GM19023 (cell line): ENCODE measurements at regions not wholly inside any gene's neighbourhood (a gene's known extent, or its start where the extent isn't known, plus 50 kb on each side); places are given as distances from the start of the nearest gene placed in this dataset.

Source experiments
- ATAC-seq: cut with Tn5 transposase; IDR thresholded peaks from one replicate; pipeline ENCODE4 v1.9.1; 2021; ENCODE audit warnings: mild to moderate bottlenecking, moderate library complexity; ENCODE audit not compliant: unreplicated experiment

DNA sequence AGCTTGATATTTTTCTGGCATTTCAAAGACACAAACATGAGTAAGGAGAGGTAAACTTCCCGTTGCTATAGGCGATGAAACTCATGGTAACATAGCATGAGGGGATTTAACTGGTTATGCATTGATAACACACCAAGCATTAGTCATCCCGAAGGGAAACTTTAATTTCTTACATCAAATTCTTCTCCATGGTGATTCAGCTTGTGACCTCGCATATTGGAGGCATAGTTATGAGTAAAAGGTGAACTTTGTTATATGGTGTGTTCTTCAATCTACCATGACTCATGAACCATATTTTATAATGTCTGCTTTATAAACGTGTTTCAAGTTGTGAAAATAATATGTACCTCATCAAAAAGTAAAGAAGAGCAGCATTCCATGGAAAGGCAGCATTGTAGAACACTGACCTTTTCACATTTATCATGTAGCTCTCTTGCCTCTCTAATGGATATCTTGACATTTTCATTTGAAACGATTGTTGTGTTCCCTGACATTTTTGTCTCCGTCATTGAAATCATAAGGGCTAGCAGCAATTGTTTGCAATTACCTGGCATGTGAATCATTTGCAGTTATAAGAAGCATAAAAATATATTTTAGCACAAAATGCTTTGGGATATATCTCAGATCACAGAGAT lies 491.8 kb downstream of the ANXA1 start:
- no peak for ATAC-seq

DNA sequence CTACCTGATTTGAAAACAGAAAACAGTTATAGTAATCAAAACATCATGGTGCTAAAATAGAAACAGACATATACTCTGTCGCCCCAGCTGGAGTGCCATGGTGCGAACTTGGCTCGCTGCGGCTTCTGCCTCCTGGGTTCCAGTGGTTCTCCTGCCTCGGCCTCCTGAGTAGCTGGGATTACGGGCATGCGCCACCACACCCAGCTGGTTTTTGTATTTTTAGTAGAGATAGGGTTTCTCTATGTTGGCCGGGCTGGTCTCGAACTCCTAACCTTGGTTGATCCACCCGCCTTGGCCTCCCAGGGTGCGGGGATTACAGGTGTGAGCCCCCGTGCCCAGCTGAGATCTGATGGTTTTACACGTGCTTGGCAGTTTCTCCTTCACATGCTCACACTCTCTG lies 495.9 kb downstream of the ANXA1 start:
- ATAC-seq = no peak

DNA sequence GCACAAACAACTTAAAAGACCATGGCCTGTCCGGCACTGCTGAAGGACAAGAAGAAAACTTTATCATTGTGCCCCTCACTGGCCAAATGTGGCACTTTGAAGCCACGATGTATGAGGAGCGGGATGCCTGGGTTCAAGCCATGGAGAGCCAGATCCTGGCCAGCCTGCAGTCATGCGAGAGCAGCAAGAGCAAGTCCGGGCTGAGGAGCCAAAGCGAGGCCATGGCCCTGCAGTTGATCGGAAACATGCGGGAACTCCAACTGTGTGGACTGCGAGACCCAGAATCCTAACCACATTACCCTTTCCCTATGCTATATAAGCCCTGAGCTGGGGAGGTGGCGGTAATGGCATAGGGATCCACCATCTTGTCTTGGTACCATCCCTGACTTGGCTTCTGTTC lies 497.9 kb downstream of the ANXA1 start:
- ATAC-seq = no peak

DNA sequence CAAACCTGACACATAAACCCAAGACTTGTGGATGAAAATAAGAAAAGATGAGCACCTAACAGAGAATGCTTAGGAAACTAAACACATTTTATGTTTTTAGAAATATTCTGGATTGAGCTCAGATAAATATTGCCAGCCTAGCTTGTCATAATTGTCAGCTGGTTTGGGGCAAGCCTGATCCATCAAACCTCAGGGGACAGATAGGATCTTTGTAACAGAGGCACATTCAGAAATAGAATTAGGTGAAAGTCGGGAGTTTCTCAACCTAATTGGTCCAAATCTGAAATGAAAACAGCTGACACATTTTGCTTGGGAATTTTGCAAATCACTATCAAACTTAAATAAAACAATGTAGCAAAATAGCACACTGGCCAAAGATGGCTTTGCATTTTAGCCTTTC lies 503.7 kb downstream of the ANXA1 start:
- ATAC-seq = no peak

DNA sequence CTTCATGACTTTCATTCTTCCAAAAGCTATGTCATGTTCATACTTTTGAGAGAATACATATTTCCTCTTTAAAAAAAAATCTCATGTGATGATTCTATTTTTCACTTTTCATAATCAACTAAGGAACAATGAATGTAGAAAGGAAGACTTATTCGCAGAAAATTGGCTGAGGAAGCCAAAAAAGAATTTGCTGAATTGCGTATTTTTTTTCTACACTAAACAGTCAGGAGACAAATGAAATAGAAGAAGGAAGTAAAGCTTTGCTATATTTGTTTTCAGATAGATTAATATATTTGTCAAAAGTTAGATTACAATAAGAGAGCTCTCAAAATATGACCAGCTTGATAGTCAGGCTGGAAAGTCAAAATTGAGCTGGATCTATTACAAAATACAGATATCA lies 504.2 kb downstream of the ANXA1 start:
- no peak for ATAC-seq

DNA sequence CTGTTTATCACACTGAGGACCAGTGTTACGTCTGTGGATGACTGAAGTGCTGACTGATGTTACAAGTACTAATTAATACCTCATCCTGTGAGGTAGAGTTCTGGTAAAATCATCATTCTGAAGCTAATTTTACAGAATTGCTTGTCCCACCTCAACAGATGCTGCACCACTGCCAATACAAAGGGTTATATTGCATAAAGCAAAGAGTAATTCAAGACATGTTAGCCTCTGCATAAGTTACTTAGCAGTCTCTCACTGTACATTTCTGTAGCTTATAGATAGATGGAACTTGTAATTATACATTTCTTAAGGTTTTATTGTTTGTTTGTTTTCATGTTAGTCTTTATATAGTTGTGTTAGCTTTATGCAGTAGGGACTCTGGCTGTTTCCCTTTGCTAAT lies 513.6 kb downstream of the ANXA1 start:
- no peak for ATAC-seq

DNA sequence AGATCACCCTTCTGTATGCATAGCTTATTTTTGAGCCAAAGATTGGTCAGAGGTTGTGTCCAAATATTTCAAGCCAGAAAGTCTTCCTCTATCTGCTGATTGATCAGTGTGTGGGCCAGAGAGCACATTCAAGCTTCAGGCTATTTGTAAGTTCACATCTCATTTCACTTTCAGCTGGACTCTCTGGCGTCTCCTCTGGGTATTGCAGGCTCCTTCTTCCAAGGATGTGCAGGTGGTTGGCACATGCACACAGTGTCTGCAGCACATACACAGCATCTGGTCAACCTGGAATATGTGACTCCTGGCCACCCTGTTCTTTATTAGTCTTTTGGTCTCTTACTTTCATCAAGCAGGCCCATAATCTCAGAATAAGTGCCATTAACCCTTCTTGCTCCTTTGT lies 516.1 kb downstream of the ANXA1 start:
- no peak for ATAC-seq

DNA sequence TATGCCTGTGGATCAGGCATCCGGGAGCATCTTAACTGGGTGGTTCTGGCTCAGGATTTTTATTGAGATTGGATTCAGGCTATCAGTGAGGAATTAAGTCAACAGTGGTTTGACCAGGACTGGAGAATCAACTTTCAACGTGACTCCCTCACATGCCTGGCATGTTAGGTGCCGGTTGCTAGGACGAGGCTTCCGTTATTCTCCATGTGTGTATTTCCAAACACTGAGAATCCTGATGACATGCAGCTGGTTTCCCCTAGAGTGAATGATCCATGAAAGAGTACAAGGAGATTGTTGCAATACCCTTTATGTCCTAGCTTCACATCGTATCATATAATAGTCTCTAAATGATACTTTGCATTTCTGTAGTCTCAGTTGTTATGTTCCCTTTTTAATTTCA lies 529.2 kb downstream of the ANXA1 start:
- ATAC-seq = no peak

DNA sequence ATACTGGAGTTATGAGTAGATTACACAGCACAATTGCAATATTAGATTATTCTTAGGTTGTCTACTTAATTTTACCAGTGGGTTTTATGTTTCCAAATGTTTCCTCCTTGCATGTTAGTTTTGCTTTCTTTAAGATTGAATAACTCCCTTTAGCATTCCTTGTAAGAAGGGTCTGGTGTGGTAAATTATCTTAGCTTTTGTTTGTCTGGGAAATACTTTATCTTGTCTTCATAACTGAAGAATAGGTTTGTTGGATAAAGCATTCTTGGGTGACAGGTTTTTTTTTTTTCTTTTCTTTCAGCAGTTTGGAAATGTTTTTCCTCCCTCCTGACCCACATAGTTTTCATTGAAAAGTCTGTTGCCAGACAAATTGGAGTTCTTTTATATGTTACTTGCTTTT lies 531.1 kb downstream of the ANXA1 start:
- ATAC-seq = no peak

DNA sequence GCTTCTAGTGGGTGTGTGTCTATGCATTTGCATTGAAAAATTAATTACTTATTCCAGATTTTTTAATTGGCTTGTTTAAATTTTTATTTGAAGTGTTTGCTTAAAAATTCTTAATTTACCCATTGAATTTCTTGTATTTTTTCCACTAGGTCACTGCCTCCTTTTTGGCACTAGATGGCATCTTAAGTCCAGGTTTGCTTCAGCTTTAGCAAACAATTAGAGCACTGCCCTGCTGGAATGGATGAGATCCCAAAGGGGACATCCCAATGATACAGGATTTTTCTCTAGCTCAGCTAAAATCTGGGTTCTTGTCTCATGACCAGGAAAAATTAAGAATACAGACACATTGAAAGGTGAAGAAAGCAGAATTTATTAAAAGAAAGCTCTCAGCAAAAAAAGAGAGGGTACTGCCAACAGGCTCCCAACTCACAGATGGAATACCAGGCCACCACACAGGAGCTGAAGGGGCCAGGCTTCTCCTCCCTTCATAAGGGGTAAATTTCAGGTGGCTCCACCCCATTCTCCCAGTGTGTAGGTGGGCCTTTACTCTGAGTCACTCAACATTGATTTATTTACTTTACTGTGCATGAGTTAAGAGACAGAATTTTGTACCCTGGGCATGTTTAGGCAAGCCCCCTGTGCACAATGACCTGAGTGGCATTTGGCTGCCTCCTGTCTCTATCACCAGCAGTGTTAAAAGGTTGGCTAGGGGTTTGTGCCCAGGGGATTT lies 532.4 kb downstream of the ANXA1 start:
- ATAC-seq = no peak

DNA sequence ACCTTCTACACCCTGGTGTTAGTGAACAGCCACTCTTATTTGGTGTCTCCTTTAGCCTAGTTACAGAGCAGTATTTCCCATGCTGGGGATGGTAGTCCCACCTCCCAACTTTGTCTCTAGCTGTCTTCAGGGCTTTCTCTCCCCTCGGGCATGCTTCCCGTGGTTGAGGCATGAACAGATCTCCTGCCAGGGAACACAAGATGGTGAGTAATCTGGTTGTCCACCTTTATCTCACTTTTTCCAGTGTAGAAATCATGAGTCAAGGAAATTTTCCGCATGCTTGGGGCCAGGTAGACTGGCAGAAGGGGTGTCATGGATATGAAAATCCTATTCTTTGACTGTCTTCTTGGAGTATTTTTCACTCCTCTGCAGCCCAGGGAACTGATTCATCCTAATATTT lies 532.9 kb downstream of the ANXA1 start:
- no peak for ATAC-seq

DNA sequence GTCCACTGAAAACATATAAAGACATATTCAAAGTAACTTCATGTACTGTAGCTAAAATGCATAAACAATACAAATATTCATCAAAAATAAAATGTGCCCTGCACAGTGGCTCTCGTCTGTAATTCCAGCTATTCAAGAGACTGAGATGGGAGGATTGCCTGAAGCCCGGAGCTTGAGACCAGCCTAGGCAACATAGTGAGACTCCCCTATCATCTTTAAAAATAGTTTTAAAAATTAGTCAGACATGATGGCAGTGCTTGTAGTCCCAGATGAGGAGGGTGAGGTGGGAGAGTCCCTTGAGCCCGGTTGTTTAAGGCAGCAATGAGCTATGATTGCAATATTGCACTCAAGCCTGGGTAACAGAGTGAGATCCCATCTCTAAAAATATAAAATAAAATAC lies 534.1 kb downstream of the ANXA1 start:
- ATAC-seq = no peak

DNA sequence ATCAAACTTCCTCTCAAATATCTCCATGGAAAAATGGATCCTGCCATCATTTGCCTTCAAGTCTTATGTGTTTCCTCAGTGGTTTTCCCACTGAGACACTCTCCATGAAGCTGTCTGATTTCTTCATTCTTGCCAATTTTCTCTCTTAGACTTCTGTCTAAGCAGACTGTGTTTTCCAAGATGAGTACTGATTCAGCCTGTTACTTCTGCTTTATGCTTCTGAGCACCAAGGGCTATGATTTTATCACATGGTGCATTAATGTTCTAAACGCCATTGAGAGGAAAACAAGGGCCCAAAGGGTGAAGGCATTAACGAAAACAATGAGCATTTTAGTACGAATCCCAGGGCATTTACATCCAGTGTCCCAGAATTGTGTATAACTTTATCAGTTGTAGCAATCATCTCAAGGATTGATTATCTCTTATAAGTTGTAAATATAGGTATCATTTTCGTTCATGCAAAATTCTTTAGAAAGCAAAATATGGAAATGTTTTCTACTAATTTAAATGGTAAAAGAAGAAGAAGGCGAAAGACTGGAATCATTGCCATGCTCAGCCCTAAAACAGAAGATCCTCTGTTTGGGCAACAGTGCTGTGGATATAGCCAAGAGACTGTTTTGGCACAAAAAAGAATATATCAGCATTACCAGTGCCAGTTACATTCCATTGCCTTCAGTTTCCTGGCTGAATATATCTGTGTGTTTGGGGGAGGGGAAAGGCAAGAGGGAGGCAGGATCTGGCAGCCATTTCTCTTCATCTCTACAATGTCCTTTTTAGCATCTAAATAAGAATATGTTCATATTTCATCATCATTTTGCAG lies 537.6 kb downstream of the ANXA1 start:
- no peak for ATAC-seq

DNA sequence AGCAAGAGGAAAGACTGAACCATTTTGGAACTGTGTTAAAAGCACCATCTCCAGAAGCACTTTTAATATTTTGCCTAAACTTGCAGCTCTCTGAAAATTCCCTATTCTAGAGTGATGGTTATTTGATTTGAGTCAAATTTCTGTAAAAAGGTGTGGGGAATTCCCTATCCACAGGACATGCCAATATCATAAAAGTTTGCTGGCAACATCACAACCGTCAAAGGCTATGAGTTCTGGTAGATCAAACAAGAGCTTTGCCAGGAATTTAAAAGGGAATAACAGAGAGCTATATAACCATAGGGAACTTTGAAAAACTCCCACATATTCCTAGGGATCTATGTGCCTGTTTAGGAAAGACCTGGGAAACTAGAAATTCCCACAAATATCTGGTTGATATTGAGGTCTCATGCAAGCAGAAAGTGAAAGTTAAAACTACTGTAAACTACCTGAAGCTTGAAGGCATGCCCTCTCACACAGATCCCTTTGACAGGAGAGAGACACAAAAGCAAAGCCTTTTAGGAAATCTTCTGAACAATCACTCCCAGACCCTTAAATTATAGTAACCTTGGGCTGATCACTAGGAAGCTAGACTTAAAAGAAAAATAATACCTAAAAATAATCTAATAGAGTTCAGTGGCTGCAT lies 549.9 kb downstream of the ANXA1 start:
- no peak for ATAC-seq

DNA sequence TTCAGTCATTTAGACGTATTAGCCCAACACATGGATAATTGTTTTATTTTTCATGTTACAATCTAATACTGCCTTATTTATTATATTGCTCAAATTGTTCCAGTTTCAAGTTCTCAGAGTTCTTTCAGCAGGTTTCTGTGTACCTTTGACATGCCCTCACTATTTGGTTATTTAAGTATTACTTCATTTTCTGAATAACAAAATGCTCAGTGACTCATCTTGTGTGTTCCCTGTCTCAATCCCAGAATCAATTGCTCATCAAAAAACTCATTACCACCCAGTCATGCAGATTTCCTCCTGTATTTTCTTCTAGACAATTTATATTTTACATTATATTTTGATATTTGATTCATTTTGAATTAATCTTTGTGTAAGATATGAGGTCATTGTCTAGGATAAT lies 562.6 kb downstream of the ANXA1 start:
- no peak for ATAC-seq

DNA sequence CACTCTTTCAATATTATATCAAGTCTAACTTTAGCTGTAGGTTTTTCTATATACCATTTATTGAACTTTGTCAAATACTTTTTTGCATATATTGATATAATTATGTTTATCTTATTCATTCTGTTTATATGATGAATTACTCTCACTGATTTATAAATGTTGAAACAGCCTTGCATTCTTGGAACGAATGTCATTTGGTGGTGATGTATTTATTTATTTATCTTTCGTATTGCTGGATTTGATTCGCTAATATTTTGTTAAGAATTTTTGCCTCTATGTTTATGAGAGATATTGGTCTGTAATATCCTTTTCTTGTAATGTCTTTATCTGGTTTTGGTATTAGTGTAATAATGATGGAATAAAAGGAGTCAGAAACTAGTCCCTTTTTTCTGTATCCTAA lies 563.9 kb downstream of the ANXA1 start:
- no peak for ATAC-seq

DNA sequence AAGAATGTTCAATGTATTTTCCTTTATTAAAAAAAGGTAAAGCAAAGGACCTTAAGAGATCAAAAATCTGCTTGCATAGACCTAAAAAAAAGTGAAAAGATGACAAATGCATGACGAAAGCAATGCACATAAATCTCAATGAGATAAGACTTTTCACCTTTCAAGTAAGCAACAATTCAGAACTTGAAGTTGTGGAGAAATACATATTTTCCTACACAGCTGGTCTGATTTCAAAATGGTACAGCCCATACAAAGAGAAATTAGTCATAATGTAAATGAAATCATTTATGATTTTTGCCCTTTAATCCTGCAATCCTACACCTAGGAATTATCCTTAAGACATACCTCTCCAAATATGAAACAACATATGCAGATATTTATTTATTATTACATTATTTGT lies 568.0 kb downstream of the ANXA1 start:
- ATAC-seq = no peak

DNA sequence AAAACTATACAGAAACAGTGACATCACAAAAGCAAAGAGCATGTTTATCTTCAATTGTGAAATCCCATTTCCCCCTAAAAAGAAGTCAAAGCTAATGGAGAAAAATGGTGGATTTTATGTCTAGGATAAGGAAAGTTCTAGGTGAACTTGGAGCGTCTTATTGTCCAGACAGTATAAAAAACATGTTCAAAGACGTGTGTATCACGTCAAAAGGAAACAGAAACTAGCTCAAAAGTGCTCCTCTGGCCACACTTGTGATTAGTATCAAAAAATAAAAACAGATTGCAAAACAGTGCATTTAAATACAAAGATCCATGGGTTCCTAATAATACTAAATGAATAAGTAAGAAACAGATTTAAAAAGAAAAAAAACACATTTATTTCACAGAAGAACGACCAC lies 568.9 kb downstream of the ANXA1 start:
- no peak for ATAC-seq

DNA sequence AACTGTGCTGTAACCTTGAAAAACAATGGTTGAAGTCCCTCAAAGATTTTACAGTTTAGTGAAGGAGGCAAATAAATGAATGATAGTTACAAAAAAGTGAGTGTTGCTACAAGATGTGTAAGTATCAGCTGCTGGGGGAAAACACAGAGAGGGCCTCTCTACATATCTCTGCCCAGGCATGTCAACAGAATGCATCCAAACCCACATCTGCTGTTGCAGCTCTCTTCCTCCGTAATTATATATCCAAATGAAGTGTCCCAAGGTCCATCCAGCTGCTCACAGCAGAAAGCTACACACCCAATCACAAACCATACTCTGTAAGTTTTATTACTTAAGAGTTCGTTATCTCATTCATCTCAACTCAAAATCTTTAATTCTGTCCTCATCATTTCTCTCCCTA lies 584.6 kb downstream of the ANXA1 start:
- ATAC-seq = no peak

DNA sequence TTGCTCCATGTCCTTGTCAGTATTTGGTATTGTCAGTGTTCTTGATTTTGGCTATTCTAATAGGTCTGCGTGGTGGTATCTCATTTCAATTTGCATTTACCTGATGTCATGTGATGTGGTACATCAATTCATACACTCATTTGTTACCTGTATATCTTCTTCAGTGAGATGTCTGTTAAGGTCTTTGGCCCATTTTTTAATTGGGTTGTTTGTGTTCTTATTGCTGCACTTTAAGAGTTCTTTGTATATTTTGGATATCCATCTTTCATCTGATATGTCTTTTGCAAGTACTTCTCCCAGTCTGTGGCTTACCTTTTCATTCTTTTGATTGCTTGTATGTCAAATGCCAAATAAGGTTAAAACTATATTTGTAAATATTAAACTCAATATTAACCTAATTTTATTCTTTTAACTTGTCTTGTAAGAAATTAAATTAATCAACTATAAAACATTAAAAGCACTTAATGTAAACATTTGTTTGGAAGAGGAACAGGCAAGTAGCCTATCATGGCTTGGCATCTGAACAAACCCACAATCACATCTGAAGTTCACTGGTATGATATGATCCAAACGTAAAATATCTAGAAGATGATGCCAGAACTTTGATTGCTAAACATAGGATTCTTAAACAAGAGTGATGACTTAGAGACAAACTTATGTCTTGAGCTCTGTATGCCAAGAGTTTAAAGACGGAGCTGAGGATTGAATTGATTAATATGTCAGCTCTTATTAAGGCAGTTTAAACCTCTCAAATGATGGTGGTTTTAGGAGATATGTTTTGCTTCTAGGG lies 587.3 kb downstream of the ANXA1 start:
- ATAC-seq = no peak

DNA sequence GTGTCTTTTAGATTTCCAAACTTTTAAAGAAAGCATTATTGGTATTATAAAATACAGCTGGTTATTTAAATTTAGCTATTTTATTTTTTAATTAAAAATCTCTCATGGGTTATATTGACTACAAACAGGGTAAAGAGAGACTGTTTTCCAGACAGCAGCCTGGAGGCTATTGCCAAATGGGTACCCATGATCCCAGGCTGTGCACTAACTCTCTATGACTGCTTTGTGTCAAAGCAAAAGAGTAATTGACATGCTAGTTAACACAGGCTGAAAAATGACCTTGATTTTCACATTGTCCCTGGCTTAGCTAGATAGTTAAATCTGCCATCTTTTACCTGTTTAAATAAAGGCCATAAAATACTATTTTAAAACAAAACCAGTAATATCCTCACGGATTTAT lies 589.7 kb downstream of the ANXA1 start:
- ATAC-seq = no peak
